ENCODE measurements at regions not wholly inside any gene's neighbourhood (a gene's known extent, or its start where the extent isn't known, plus 50 kb on each side); places are given as distances from the start of the nearest gene placed in this dataset.

DNA sequence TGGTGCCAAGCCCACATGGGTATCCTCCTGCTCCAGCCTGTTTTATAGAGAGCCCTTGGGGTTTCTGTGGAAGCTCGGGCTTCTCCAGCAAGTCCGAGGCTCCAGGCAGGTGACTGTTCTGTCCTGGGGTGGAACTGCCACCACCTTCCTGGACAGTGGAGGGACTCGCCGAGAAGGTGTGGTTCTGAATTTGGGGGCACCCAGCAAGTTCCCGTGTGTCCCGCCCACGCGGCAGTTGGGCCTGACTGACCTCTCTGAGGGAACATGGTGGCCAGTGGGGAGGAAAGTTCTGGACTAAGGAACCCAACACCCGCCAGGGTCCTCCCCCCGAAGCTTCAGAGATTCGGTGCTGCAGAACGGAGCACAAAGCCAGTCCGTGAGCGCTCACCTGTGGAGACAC lies 158.1 kb upstream of the C1orf174 start:
- Histone ChIP-seq H2AFZ (ENCODE audit: low read depth) (no peak overlapping the region), H3K4me2 (no peak overlapping the region), H3K4me1 (ENCODE audit: low read depth, poor library complexity, severe bottlenecking) (no peaks in the 10 kb centered on the region), H3K36me3 (ENCODE audit: insufficient read depth) (no peaks in the 10 kb centered on the region), H3K27ac (no peak overlapping the region), H4K20me1 (ENCODE audit: insufficient read depth) (no peaks in the 10 kb centered on the region), H3K4me3 (IDR thresholded peaks at IDR 0.05; ENCODE audit: insufficient read depth, low read depth, low read length) (no peak overlapping the region), H3K9ac (no peak overlapping the region), H3K27me3 (ENCODE audit: insufficient read depth, low read depth) (peaks cover 8% of the 10 kb centered on the region; the same call in 1 of the 2 replicates), H3K79me2 (ENCODE audit: insufficient read depth, low read depth) (no peaks in the 10 kb centered on the region)
- TF ChIP-seq, protein P1, sequence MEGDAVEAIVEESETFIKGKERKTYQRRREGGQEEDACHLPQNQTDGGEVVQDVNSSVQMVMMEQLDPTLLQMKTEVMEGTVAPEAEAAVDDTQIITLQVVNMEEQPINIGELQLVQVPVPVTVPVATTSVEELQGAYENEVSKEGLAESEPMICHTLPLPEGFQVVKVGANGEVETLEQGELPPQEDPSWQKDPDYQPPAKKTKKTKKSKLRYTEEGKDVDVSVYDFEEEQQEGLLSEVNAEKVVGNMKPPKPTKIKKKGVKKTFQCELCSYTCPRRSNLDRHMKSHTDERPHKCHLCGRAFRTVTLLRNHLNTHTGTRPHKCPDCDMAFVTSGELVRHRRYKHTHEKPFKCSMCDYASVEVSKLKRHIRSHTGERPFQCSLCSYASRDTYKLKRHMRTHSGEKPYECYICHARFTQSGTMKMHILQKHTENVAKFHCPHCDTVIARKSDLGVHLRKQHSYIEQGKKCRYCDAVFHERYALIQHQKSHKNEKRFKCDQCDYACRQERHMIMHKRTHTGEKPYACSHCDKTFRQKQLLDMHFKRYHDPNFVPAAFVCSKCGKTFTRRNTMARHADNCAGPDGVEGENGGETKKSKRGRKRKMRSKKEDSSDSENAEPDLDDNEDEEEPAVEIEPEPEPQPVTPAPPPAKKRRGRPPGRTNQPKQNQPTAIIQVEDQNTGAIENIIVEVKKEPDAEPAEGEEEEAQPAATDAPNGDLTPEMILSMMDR (conservative IDR thresholded peaks at IDR 0.05; ENCODE audit: low read depth, low read length), result no peak

DNA sequence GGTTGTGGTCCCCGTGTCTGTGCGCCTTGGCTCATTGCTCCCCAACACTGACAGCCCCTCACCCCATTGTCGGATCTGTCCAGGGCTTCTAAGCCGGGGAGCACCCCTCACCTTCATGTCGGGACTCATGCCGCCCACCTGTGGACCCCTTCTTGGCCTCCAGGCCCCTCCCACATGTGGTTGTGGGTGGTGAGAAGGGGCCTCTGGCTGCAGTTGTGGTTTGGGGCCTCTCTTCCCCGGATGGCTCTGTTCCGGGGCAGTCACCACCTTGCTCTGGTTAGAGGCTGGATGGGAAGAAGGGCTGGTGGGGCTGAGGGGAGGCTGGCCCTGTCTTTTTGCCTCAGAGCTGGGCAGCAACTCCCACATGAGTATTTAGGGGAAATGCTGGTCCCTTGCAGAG lies 158.6 kb upstream of the C1orf174 start:
- no peaks in the 10 kb centered on the region for H4K20me1 ChIP-seq (ENCODE audit: insufficient read depth)
- peaks cover 8% of the 10 kb centered on the region; the same call in 1 of the 2 replicates for H3K27me3 ChIP-seq (ENCODE audit: insufficient read depth, low read depth)
- H2AFZ ChIP-seq (ENCODE audit: low read depth), result no peak overlapping the region

DNA sequence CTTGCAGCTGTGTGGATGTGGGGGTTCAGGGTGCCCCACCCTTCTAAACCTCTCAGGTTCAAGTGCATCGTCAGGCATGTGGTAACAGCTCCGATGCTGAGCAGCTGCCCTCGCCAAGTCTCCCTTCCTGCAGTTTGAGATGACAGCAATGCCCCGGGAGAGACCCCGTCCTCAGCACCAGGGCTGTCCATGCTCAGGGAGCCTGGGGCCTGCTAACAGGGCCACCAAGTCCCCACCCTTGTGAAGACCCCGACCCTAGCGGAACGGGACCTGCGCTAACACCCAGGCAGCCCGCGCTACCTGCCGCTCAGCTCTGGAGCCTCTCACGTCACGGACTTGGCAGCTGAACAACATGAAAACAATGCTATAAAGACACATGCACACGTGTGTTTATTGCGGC lies 159.2 kb upstream of the C1orf174 start:
- H3K79me2 ChIP-seq (ENCODE audit: insufficient read depth, low read depth), result no peaks in the 10 kb centered on the region
- no peaks in the 10 kb centered on the region for H3K4me1 ChIP-seq (ENCODE audit: low read depth, poor library complexity, severe bottlenecking)
- no peak overlapping the region for H2AFZ ChIP-seq (ENCODE audit: low read depth)
- no peaks in the 10 kb centered on the region for H4K20me1 ChIP-seq (ENCODE audit: insufficient read depth)
- H3K9ac ChIP-seq, result no peak overlapping the region
- no peak overlapping the region for H3K4me2 ChIP-seq
- no peak overlapping the region for H3K4me3 ChIP-seq (IDR thresholded peaks at IDR 0.05; ENCODE audit: insufficient read depth, low read depth, low read length)
- peaks cover 8% of the 10 kb centered on the region; the same call in 1 of the 2 replicates for H3K27me3 ChIP-seq (ENCODE audit: insufficient read depth, low read depth)
- H3K27ac ChIP-seq, result no peak overlapping the region
- TF ChIP-seq, protein P1 (conservative IDR thresholded peaks at IDR 0.05; ENCODE audit: low read depth, low read length), result no peak
- H3K36me3 ChIP-seq (ENCODE audit: insufficient read depth), result no peaks in the 10 kb centered on the region

More for the DNA sequence above, 158.6 kb upstream of the C1orf174 start:
- TF ChIP-seq, protein P1 (conservative IDR thresholded peaks at IDR 0.05; ENCODE audit: low read depth, low read length), result no peak
- Histone ChIP-seq H3K4me1 (ENCODE audit: low read depth, poor library complexity, severe bottlenecking) (no peaks in the 10 kb centered on the region), H3K4me2 (no peak overlapping the region), H3K9ac (no peak overlapping the region), H3K27ac (no peak overlapping the region), H3K4me3 (IDR thresholded peaks at IDR 0.05; ENCODE audit: insufficient read depth, low read depth, low read length) (no peak overlapping the region), H3K36me3 (ENCODE audit: insufficient read depth) (no peaks in the 10 kb centered on the region), H3K79me2 (ENCODE audit: insufficient read depth, low read depth) (no peaks in the 10 kb centered on the region)

DNA sequence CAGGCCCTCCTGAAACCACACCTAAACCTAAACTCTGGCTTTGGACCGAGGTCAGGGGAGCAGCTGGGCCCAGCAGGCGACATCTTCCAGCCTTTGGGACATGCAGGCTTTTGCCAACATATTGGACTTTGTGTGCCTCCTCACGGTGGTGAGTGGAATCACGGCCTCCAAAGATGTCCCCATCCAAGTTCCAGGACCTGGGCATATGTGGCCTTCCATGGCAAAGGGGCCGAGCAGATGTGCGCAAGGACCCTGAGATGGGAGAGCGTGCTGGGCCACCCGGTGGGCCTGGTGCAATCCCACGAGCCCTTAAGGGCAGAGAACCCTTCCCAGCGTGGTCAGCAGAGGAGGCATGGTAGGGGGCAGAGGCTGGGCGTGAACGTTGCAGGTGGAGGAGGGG lies 160.8 kb upstream of the C1orf174 start:
- no peak overlapping the region for H3K9ac ChIP-seq
- H2AFZ ChIP-seq (ENCODE audit: low read depth), result no peak overlapping the region
- no peak overlapping the region for H3K27ac ChIP-seq
- peaks cover 3% of the 10 kb centered on the region; the same call in 1 of the 2 replicates for H3K27me3 ChIP-seq (ENCODE audit: insufficient read depth, low read depth)
- H3K4me3 ChIP-seq (IDR thresholded peaks at IDR 0.05; ENCODE audit: insufficient read depth, low read depth, low read length), result no peak overlapping the region
- H3K4me1 ChIP-seq (ENCODE audit: low read depth, poor library complexity, severe bottlenecking), result no peaks in the 10 kb centered on the region
- H3K79me2 ChIP-seq (ENCODE audit: insufficient read depth, low read depth), result no peaks in the 10 kb centered on the region
- TF ChIP-seq, protein P1 (conservative IDR thresholded peaks at IDR 0.05; ENCODE audit: low read depth, low read length), result no peak
- H3K4me2 ChIP-seq, result no peak overlapping the region
- H3K36me3 ChIP-seq (ENCODE audit: insufficient read depth), result no peaks in the 10 kb centered on the region
- H4K20me1 ChIP-seq (ENCODE audit: insufficient read depth), result no peaks in the 10 kb centered on the region
